Fibroblast of peridontal ligament (primary cell): ENCODE measurements at regions not wholly inside any gene's neighbourhood (a gene's known extent, or its start where the extent isn't known, plus 50 kb on each side); places are given as distances from the start of the nearest gene placed in this dataset.

Experiments used
- DNase-seq: peaks from one replicate; pipeline ENCODE4 v3.0.0-alpha.2; 2010; ENCODE audit errors: extremely low read depth

GRCh38 chr7:156180451-156181229 lies 368.4 kb upstream of the SHH start:
- no peak for DNase-seq

GRCh38 chr7:156179872-156180390 lies 367.7 kb upstream of the SHH start:
- no peak for DNase-seq

- DNase-seq: no peak
Observed at GRCh38 chr7:156178857-156179256, 366.6 kb upstream of the SHH start.

GRCh38 chr7:156178214-156178613 lies 366.0 kb upstream of the SHH start:
- DNase-seq: no peak

GRCh38 chr7:156177422-156178055 lies 365.3 kb upstream of the SHH start:
- no peak for DNase-seq

GRCh38 chr7:156176039-156176438 lies 363.8 kb upstream of the SHH start:
- no peak for DNase-seq

GRCh38 chr7:156175003-156175402 lies 362.7 kb upstream of the SHH start:
- DNase-seq: no peak

- DNase-seq: no peak
Observed at GRCh38 chr7:156174428-156174827, 362.2 kb upstream of the SHH start.

- DNase-seq: no peak
Observed at GRCh38 chr7:156173748-156174353, 361.6 kb upstream of the SHH start.

GRCh38 chr7:156173346-156173745 lies 361.1 kb upstream of the SHH start:
- no peak for DNase-seq

GRCh38 chr7:156172638-156173037 lies 360.4 kb upstream of the SHH start:
- DNase-seq: no peak

GRCh38 chr7:156169474-156170370 lies 357.5 kb upstream of the SHH start:
- no peak for DNase-seq

- no peak for DNase-seq
Observed at GRCh38 chr7:156168434-156168833, 356.2 kb upstream of the SHH start.

GRCh38 chr7:156167987-156168386 lies 355.7 kb upstream of the SHH start:
- DNase-seq: no peak

- DNase-seq: no peak
Observed at GRCh38 chr7:156167417-156167807, 355.1 kb upstream of the SHH start.

- DNase-seq: no peak
Observed at GRCh38 chr7:156166692-156167416, 354.6 kb upstream of the SHH start.

- no peak for DNase-seq
Observed at GRCh38 chr7:156163747-156164146, 351.5 kb upstream of the SHH start.

GRCh38 chr7:156162451-156162850 lies 350.2 kb upstream of the SHH start:
- DNase-seq: no peak

GRCh38 chr7:156160811-156161210 lies 348.5 kb upstream of the SHH start:
- DNase-seq: no peak

GRCh38 chr7:156158693-156159092 lies 346.4 kb upstream of the SHH start:
- no peak for DNase-seq

- DNase-seq: no peak
Observed at GRCh38 chr7:156158213-156158612, 345.9 kb upstream of the SHH start.
